GM21526 (cell line): ENCODE measurements at regions not wholly inside any gene's neighbourhood (a gene's known extent, or its start where the extent isn't known, plus 50 kb on each side); places are given as distances from the start of the nearest gene placed in this dataset.
"Not testable (repeated sequence)": the region's sequence is repeated elsewhere in the genome, so short reads cannot be mapped to it uniquely, and the experiment has no call there.

Source experiments
- ATAC-seq: cut with Tn5 transposase; IDR thresholded peaks from one replicate; pipeline ENCODE4 v1.9.1; 2021; ENCODE audit warnings: moderate library complexity; ENCODE audit not compliant: unreplicated experiment, low FRiP score

DNA sequence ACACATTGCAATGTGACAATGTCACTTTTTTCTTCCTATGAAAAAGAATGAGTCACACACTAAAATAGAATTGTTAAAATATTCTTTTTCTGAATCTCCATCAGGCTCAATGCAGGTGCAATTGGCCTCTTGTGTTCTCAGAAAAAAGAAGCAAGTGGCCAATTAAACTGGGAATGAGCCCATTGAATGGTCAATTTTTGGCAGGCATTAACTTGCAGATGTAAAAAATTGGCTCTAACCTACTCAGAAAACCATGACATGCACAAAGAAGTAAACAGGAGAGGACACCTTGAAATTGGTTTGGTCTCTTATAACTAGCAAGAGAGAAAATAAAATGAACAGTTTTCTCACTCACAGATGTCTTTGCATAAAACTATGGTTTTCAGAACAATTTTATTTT lies 820.8 kb downstream of the TBL1XR1 start:
- ATAC-seq = no peak

DNA sequence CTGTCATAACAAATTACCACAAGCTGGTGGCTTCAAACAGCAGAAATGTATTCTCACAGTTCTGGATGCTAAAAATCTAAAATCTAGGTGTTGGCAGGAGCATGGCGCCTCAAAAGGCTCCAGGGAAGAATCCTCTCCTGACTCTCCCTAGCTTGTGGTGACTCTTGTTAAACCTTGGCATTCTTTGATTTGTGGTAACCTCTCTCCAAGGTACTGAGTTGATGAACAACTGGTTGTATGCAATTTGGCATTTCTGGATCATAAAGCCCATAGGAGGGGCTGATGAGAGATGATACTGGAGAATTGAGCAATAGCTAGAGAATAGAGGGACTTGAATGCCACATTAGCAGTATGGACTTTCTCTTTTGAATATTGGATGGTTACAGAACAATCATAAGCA lies 821.8 kb downstream of the TBL1XR1 start:
- no peak for ATAC-seq

DNA sequence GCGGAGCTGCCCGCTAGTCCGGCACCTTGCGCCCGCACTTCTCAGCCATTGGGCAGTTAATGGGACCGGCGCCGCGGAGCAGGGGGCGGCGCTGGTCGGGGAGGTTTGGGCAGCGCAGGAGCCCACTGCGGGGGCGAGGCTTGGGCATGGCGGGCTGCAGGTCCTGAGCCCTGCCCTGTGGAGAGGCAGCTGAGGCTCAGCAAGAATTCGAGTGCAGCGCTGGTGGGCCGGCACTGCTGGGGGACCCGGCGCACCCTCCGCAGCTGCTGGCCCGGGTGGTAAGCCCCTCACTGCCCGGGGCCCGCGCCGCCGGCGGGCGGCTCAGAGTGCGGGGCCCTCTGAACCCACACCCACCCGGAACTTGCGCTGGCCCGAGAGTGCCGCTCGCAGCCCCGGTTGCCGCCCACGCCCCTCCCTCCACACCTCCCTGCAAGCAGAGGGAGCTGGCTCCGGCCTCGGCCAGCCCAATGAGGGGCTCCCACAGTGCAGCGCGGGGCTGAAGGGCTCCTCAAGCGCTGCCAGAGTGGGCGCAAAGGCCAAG lies 835.0 kb downstream of the TBL1XR1 start:
- no peak for ATAC-seq

DNA sequence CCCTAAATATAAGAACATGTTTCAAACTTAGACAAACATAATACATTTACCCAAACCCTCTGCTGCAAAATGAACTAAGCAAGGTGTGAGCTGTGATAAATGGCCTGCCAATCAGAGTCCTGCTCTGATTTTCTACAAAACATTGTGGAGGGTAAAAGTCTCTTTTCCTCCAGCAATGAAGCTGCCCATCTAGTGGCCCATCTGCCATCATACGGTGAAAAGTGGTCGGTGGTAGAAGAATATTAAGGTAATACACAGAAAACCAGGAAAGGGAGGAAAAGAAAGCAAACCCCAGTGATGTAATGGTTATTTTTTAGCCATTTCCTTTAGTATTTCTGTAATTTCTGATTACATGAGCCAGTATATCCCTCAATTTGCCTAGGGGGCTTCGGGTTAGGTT lies 838.1 kb downstream of the TBL1XR1 start:
- ATAC-seq = no peak

DNA sequence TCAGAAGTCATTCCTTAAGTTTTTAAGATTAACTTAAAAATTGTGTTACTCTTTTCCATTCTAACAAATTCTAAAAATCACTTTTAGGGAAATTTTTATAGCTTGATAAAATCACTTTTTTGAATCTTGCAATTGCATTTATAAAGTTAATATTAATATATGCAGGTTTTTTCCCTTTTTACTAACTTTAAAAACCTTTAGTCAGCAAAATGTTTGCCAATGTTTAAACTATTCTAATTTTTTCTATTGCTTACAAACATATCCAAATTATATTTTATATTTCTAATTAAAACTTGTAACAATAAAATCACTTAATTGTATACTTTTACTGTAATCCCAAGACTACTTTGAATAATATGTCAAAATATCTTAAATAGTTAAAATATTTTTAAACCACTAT lies 839.4 kb downstream of the TBL1XR1 start:
- no peak for ATAC-seq

DNA sequence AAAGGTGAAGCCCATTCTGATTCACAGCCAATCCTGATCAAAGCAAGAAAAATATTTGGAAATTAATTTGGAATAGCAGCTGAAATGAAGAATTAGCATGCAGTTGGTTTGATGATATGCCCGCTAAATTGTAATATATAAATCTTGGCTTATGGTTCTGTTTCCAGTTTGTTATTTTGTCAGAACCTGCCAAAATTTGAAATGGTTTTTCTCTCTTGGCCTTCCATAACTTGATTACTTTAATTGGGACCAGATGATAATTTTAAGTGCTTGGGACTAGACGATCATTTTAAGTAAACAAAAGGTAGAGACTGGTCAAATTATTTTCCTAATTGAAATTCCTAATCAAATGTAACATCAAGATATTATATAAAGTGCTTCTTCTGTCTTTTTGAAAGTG lies 842.4 kb downstream of the TBL1XR1 start:
- no peak for ATAC-seq

DNA sequence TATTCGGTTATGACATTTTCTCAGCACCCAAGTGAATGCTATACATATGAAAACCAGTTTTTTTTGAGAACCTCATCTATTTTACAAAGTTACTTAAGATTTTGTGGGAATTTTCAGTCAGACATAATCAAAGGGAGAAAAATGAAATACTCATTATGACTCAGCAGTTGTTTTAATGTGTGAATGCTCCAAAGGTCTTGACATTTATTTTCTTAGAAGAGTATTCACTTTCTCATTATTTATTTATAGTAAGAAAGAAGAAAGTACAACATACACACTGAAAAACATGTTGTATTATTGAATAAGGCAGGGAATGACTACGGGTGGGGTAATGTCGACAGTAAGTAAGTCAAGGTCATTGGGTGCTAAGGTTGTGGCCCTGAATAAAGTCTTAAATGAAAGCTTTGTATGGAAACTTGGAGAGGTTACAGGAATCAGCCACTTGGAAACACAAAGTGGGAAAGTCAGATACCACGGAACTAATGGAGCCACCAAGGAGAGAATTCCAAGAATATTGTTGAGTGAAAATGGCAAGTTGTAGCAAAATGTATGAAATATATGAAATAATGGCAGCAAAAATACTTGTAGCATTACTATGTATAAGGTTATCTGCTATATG lies 844.5 kb downstream of the TBL1XR1 start:
- no peak for ATAC-seq

DNA sequence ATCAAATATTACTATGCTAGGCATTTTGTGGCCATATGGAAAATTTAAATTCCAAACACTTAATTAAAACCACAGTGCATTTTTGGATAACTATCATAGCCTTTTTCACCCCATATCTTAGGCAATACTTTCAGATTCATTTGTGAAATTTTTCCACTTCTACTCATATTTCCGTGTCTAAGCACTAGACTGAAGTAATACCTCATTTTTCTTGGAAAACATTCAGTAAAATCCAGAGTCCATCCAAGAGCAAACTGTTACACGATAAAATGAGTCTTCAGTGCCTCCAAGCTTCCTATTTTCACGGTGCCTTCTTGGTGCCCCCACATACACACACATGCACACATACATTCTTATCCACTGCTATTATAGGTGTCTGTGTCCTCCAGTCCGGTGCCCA lies 845.9 kb downstream of the TBL1XR1 start:
- ATAC-seq = no peak

DNA sequence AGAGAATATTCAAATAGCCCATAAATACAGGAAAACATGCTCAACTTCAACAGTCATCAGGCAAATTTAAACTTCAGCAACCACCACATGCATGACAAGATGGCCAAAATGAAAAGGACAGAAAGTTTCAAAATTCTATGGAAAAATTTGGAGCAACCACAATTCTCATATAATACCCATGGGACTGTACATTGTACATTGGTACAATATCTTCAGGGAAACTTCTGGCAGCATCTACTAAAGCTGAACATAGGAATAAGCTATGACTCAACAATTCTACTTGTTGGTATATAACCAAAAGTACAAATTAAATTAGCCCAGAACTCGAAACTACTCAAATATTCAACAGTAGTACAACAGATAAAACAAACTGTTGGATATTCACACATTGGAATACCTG lies 847.6 kb downstream of the TBL1XR1 start:
- no peak for ATAC-seq

DNA sequence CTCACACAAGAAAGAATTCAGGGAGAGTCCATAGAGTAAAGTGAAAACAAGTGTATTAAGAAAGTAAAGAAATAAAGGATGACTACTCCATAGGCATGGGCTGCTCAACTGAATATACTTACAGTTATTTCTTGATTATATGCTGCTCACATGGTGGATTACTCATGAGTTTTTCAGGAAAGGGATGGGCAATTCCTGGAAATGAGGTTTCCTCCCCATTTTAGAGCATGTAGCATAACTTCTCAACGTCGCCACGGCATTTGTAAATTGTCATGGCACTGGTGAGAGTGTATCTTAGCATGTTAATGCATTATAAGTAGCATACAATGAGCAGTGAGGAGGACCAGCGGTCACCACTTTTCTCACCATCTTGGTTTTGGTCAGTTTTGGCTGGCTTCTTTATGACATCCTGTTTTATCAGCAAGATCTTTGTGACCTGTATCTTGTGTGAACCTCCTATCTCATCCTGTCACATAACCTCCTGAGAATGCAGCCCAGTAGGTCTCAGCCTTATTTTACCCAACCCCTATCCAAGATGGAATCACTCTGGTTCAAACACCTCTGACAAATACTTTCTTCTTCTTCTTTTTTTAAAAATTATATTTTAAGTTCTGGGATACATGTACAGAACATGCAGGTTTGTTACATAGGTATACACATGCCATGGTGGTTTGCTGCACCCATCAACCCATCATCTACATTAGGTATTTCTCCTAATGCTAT lies 849.7 kb downstream of the TBL1XR1 start:
- ATAC-seq = no peak

DNA sequence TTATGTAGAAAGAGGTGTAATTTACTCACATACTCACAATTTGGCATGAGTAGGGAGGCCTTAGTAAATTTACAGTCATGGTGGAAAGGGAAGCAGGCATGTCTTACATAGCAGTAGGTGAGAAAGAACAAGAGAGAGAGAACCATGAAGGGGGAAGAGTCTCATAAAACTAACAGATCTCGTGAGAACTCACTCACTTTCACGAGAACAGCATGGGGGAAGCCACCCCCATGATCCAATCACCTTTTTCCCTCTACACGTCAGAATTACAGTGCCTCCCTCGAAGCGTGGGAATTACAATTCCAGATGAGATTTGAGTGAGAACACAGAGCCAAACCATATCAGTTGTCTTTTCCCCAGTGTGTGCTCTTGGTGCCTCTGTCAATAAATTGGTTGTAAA lies 855.3 kb downstream of the TBL1XR1 start:
- ATAC-seq = no peak

DNA sequence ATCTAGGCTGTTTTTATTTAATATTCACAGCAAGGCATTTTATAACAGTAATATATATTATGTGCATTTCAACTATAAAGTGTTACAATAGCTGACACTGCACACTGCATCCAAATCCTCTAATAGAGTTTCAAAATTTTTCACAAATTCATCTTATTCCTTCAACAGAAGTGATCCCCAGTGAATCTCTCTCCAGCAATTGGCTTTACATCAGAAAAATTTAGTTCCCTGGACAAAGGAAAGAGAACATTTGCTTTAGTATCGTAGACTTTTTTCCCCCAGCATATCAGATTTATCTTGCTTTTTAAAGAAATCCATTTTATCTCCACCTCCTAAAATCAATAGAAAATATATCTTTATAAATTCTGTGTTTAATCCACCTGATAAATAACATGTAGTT lies 868.6 kb downstream of the TBL1XR1 start:
- no peak for ATAC-seq

DNA sequence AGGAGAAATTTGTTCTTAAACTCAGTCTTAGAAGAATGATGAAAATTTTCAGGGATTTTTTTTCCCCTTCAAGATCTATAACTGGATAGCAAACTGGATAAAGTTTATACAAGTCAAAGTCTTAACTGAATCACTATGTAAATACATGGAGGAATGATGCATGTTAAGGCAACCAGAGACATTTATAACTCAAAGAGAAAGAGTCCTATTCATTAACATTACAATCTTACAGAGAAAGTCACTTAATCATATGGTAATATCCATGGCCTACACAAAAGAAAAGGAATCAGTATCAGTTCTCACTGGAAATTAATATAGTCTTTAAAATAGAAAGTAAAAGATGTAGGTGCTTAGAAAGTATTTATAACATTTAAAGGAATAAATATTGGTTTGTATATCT lies 869.1 kb downstream of the TBL1XR1 start:
- ATAC-seq = no peak

DNA sequence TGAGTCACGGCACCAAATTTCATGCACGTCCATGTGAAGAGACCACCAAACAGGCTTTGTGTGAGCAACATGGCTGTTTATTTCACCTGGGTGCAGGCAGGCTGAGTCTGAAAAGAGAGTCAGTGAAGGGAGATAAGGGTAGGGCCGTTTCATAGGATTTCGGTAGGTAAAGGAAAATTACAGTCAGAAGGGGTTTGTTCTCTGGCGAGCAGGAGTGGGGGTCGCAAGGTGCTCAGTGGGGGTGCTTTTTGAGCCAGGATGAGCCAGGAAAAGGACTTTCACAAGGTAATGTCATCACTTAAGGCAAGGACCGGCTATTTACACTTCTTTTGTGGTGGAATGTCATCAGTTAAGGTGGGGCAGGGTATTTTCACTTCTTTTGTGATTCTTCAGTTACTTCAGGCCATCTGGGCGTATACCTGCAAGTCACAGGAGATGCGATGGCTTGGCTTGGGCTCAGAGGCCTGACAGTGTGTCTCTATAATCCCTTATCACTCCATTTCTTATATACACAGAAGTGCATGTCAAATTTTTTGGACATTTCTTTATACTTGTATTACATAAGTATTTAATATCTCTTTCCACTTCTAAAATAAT lies 870.3 kb downstream of the TBL1XR1 start:
- not testable (repeated sequence) for ATAC-seq

DNA sequence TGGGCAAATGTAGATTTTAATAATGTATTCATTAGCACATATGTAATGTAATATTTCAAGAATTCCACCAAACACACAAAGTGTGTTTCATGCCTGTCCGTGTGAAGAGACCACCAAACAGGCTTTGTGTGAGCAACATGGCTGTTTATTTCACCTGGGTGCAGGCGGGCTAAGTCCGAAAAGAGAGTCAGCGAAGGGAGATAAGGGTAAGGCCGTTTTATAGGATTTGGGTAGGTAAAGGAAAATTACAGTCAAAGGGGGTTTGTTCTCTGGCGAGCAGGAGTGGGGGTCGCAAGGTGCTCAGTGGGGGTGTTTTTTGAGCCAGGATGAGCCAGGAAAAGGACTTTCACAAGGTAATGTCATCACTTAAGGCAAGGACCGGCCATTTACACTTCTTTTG lies 875.8 kb downstream of the TBL1XR1 start:
- not testable (repeated sequence) for ATAC-seq

DNA sequence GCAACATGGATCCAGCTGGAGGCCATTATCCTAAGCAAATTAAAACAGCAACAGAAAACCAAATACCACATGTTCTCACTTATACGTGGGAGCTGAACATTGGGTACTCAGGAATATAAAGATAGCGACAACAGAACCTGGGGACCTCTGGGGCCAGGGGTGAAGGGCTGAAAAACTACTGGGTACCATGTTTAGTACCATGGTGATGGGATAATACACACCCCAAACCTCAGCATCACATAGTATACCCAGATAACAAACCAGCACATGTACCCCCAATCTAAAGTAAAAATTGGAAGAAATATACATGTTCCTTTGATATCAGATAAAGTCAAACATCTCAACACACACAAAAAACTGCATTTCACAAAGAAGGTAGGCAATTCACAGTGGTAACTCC lies 876.2 kb downstream of the TBL1XR1 start:
- no peak for ATAC-seq

DNA sequence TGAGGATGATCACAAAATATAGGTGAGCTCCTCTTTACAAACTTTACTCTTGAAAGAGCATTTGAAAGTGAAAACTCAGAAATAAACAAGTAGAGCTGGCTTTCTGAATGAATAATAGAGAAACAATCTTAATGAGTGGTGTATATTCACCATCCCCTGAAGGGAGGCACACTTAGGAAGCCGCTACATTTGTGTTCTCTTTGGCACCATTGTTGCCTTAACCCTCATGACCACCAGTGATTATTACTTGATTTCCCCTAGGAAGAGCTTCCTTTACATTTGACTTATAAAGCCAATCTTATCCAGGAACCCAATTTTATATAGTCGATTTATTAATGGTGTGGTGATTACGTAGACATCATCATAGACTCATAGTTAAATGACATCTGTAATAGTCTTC lies 883.9 kb downstream of the TBL1XR1 start:
- ATAC-seq = no peak

DNA sequence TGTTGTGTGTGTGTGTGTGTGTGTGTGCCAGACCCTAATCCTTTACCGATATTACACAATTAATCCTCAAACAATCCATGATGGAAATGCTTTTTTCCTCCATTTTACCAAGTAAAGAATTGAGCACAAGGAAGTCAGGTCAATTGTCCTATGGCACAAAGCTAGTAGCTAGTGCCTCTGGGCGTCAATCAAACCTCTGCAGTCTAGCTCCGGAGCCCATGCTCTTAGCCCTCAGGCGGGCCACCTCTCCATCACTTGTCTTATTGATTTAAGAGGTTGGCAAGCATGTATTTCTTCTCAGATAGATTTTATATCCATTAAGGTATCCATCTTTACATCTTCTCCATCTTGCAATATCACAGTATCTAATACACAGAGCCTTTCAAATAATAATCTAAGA lies 886.6 kb downstream of the TBL1XR1 start:
- ATAC-seq = no peak

DNA sequence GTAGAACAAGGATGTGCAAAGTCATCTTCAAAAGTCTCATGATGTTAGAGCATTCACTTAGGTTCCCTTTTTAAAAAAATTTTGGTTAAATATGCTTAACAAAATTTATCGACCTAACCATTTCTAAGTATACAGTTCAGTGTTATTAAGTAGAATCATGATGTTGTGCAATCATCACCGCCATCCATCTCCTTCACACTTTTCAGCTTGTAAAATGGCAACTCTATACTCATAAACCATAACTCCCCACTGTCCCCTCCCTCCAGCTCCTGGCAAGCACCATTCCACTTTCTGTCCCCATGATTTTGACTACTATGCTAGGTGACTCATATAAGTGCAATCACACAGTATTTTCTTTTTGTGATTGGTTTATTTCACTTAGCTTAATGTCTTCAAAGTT lies 895.0 kb downstream of the TBL1XR1 start:
- no peak for ATAC-seq

DNA sequence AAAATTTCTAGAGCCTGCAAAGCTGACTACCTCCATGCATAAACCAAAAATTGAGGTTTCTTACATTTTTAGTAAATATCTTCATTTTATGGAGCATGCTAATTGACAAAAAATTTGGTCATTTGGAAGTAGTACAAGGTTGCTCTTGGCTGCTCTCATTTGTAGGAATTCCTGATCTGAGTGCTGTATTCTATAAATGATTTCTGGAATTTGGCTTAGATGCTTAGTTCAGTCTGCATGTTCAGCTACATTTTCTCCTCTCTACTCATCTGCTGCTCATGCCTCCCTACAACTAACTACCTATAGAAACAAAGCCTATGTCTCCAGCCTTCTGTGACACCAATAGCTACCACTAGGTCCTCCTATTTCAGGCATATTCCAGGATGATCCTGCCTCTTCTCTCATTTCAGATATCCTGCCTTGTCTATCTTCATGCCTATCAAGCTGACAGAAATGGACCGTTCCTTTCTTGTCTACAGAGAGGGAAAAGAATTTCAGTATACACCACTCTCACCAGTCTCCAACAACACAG lies 901.1 kb downstream of the TBL1XR1 start:
- ATAC-seq = no peak

DNA sequence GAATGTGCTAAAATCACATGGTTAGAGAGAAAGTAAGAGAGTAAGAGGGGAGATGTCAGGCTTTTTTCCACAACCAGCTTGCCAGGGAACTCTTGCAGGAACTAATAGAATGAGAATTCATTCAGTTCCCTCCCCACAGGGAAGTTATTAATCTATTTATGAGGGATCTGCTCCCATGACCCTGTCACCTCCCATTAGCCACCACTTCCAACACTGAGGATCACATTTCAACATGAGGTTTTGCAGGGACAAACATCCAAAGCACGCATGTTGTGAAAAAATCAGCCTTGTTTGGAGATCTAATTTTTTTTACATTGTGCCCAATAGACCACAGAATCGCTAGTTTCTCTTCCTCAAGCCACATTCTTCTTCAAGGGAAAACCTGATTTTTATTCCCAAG lies 904.0 kb downstream of the TBL1XR1 start:
- no peak for ATAC-seq
